ENCODE measurements at regions not wholly inside any gene's neighbourhood (a gene's known extent, or its start where the extent isn't known, plus 50 kb on each side); places are given as distances from the start of the nearest gene placed in this dataset.

GRCh38 chr11:26234451-26234850 lies 97.5 kb upstream of the ANO3 start:
- DNase-seq (ENCODE audit: low read depth), result no peak
- no peak overlapping the region for H3K4me3 ChIP-seq (ENCODE audit: low read depth, low read length)
- TF ChIP-seq CTCF (conservative IDR thresholded peaks at IDR 0.05; ENCODE audit: low read depth, low read length), result no peak

GRCh38 chr11:26243426-26243825 lies 88.5 kb upstream of the ANO3 start:
- no peak overlapping the region for H3K4me3 ChIP-seq (ENCODE audit: low read depth, low read length)
- DNase-seq (ENCODE audit: low read depth), result no peak
- TF ChIP-seq CTCF (conservative IDR thresholded peaks at IDR 0.05; ENCODE audit: low read depth, low read length), result no peak

- H3K4me3 ChIP-seq (ENCODE audit: low read depth, low read length), result no peak overlapping the region
- DNase-seq (ENCODE audit: low read depth), result no peak
- TF ChIP-seq CTCF (conservative IDR thresholded peaks at IDR 0.05; ENCODE audit: low read depth, low read length), result no peak
Measured at GRCh38 chr11:26244207-26244606, 87.7 kb upstream of the ANO3 start.

- DNase-seq (ENCODE audit: low read depth), result no peak
- H3K4me3 ChIP-seq (ENCODE audit: low read depth, low read length), result no peak overlapping the region
- no peak for TF ChIP-seq CTCF (conservative IDR thresholded peaks at IDR 0.05; ENCODE audit: low read depth, low read length)
Measured at GRCh38 chr11:26245046-26245445, 86.9 kb upstream of the ANO3 start.

GRCh38 chr11:26247340-26247739 lies 84.6 kb upstream of the ANO3 start:
- no peak for TF ChIP-seq CTCF (conservative IDR thresholded peaks at IDR 0.05; ENCODE audit: low read depth, low read length)
- H3K4me3 ChIP-seq (ENCODE audit: low read depth, low read length), result no peak overlapping the region
- no peak for DNase-seq (ENCODE audit: low read depth)

GRCh38 chr11:26248661-26249060 lies 83.3 kb upstream of the ANO3 start:
- DNase-seq (ENCODE audit: low read depth), result no peak
- H3K4me3 ChIP-seq (ENCODE audit: low read depth, low read length), result no peak overlapping the region
- no peak for TF ChIP-seq CTCF (conservative IDR thresholded peaks at IDR 0.05; ENCODE audit: low read depth, low read length)

GRCh38 chr11:26254378-26254777 lies 77.6 kb upstream of the ANO3 start:
- TF ChIP-seq CTCF (conservative IDR thresholded peaks at IDR 0.05; ENCODE audit: low read depth, low read length), result no peak
- H3K4me3 ChIP-seq (ENCODE audit: low read depth, low read length), result no peak overlapping the region
- DNase-seq (ENCODE audit: low read depth), result no peak

All from epithelial cell of proximal tubule (primary cell).